Left lobe of liver (tissue), 2 donors: ENCODE measurements at regions not wholly inside any gene's neighbourhood (a gene's known extent, or its start where the extent isn't known, plus 50 kb on each side); places are given as distances from the start of the nearest gene placed in this dataset.
"Not testable (repeated sequence)": the region's sequence is repeated elsewhere in the genome, so short reads cannot be mapped to it uniquely, and the experiment has no call there.

ENCODE experiments used
- ATAC-seq: fragments of 200-7000 bp; cut with Tn5 transposase; one replicate; pipeline ENCODE4 v1.9.1; 2020; ENCODE audit warnings: mild to moderate bottlenecking, moderate library complexity
- DNase-seq: peaks from one replicate; pipeline ENCODE4 v3.0.0-alpha.2; 2020; ENCODE audit warnings: low spot score
- donor health status: DM: no; HTN: no; CAD: no; lungs with moderate emphysema.
- donor health status: DM: no; HTN: yes; CAD: no.

DNA sequence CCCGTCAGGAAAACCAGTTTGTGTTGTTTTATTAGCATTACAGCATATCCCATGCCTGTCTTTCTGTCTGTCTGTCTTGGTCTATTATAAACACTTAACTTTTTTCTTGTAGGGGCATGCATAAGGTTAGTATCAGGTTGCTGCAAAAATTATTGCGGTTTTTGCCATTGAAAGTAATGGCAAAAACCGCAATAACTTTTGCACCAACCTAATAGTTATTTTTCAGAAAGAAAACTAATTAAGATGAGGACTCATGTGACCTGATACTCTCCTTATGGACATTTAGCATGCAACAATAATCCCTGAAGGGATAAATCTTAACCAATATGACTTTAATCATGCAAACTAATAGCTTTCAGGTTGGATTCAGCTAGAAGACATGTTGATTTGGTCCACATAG is 326.7 kb upstream of the SUCLG2 start:
- ATAC-seq: no peak
- no peak for DNase-seq

DNA sequence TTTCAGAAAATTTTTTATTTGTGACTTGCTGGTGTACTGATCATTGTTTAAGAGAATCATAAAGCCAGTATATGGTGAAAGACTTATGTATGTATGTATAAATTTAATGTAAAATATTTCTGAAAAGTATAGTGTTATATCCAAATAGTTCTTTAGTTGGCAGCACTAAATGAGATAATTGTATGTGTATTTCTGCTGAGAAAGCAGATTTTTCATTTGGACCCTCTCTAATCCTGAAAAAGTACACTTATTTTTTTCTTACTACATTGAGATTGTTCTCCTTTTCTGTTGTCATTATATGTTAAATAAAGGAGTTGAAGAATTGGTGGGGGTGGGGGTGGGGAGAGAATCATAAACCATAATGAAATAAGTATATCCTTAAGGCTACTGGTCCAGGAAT is 324.9 kb upstream of the SUCLG2 start:
- DNase-seq (no peak), ATAC-seq (no peak)

DNA sequence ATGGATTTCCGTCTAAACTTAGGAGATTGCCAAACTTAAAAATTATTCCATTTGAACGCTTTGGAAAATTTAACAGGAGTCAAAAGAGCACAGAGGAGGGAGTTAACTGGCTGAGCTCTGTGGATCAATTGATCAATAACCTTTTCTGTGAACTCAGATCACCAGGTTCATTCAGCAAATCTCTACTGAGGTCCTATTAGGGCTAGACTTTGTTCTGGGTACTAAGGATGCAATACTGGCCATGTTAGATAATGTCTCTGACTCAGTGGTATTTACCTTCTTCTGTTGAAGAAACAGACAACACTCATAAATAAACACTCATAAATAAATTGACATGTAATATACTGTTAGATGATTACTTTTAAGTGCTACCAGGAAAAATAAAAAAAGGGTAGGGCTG is 323.4 kb upstream of the SUCLG2 start:
- ATAC-seq (no peak), DNase-seq (no peak)

DNA sequence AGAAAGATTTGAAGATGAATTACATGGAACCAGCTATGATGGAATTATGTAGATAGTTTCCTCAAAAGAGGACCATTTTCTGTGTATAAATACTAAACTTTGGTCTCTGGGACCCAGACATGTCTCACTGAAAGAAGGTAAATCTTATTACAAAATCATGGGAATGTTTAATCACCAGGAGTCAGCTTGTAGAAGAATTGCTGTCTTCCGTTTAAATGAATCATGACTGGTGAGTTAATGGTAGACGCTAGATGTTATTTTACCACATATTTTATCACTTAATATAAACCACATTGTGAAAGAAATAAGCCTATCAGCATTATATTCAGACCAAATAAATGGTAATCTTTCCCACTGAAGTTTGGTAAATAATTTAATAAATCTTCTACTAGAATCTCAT is 322.3 kb upstream of the SUCLG2 start:
- ATAC-seq (no peak), DNase-seq (no peak)

DNA sequence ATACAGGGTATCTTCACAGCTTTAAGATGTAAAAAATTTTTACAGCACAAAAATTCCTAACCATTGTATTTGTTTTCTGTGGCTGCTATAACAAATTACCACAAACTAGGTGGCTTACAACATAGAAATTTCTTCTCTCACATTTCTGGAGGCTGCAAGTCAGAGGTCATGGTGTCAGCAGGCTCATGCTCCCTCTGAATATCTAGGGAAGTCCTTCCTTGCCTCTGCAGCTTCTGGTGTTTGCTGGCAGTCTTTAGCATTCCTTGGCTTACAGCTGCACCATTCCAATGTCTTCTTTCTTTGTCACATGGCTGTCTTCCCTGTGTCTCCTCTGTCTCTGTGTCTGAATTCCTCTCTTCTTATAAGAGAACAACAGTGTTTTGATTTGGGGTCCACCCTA is 310.2 kb upstream of the SUCLG2 start:
- ATAC-seq (no peak), DNase-seq (no peak)

GRCh38 chr3:67957268-67957667 is 302.9 kb upstream of the SUCLG2 start:
- DNase-seq (no peak), ATAC-seq (no peak)

DNA sequence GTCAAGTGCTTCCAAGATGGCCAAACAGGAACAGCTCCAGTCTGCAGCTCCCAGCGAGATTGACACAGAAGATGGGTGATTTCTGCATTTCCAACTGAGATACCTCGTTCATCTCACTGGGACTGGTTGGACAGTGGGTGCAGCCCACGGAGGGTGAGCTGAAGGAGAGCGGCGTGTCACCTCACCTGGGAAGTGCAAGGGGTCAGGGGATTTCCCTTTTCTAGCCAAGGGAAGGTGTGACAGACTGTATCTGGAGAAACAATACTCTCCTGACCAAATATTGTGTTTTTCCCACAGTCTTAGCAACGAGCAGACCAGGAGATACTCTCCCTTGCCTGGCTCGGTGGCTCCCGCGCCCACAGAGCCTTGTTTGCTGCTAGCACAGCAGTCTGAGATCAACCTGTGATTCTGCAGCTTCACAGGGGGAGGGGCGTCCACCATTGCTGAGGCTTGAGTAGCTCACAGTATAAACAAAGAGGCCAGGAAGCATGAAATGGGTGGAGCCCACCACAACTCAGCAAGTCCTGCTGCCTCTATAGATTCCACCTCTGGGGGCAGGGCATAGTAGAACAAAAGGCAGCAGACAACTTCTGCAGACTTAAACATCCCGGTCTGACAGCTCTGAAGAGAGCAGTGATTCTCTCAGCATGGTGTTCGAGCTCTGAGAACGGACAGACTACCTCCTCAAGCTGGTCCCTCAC is 293.5 kb upstream of the SUCLG2 start:
- DNase-seq: no peak
- ATAC-seq: no peak

GRCh38 chr3:67946436-67946835 is 292.0 kb upstream of the SUCLG2 start:
- DNase-seq (no peak), ATAC-seq (no peak)

DNA sequence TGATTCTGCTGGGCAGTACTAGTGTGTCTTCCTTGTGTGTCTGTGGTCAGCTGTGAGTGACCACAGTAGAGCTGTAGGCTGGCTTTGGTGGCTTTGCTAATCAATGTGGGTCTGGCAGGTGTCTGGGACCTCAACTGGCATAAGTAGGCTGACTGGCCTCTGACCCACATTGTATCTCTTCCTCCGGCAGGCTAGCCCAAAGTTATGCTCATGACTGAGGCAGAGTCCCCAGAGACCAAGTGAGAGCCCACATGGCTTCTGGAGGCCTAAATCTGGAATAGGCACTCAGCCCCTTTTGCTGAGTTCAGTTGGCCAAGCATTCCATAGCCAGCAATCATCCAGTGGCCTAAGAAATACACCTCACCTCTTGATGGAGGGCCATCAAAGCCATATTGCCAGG is 289.1 kb upstream of the SUCLG2 start:
- DNase-seq: no peak
- no peak for ATAC-seq

GRCh38 chr3:67941433-67942030 is 287.1 kb upstream of the SUCLG2 start:
- DNase-seq (no peak), ATAC-seq (no peak)

GRCh38 chr3:67940210-67940952 is 286.0 kb upstream of the SUCLG2 start:
- ATAC-seq (peak; percentile 90), DNase-seq (peak; percentile 75)

GRCh38 chr3:67937498-67938118 is 283.2 kb upstream of the SUCLG2 start:
- peak; percentile 51 for DNase-seq
- peak; percentile 86 for ATAC-seq

DNA sequence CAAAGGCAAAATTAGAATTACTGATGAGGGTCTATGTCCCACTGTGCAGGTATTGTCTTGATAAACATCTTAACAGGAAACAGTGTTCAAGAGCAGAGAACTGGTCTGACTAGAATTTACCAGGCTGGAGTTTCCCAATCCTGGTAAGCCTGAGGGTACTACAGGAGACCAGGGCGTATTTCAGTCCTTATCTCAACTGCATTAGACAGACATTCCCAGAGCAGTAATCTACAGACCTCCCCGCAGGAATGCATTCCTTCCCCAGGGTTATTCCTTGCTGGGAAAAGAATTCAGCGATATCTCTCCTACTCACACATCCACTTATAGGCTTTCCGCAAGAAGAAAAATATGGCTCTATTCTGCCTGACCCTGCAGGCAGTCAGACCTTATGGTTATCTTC is 276.0 kb upstream of the SUCLG2 start:
- not testable (repeated sequence) for ATAC-seq, DNase-seq

- DNase-seq: no peak
- ATAC-seq: peak; percentile 42
Measured at GRCh38 chr3:67923796-67924195, 269.4 kb upstream of the SUCLG2 start.

- no peak for DNase-seq
- ATAC-seq: no peak
Measured at GRCh38 chr3:67920969-67921368, 266.6 kb upstream of the SUCLG2 start.

DNA sequence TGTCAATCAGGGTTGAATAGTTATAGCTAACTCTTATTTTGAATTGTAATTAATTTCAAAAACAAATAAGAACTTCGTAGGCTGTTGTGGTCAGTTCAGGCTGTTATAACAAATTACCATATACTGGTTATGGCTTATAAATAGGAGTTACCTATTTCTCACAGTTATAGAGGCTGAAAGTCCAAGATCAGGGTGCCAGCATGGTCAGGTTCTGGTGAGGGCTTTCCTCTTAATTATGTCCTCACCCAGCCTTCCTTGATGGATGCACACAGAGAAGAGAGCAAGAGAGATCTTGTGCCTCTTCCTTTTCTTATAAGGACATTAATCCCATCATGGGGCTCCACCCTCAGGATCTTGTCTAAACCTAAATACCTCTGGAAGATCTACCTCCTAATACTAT is 265.9 kb upstream of the SUCLG2 start:
- no peak for ATAC-seq
- DNase-seq: no peak

- ATAC-seq (no peak), DNase-seq (no peak)
Measured at GRCh38 chr3:67916353-67916752, 261.9 kb upstream of the SUCLG2 start.

- no peak for DNase-seq
- no peak for ATAC-seq
Measured at GRCh38 chr3:67907735-67908134, 253.3 kb upstream of the SUCLG2 start.

DNA sequence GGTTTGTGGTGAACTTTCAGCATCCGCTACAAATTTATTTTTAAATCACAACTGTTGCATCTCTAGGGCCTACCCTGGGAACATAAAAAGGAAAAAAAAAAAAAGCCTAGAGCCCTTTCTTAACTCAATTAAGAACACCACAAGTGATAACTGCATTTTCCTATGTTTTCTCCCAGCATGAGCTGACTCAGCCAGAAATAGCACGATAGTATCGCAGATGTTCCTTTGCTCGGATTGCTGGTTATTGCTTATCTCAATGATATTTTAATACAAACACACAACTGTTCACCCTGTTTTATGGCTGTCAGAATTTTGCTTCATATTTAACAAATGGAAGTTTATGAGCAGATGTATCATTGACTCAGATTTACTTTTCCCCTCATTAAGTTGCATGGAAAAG is 251.8 kb upstream of the SUCLG2 start:
- ATAC-seq: no peak
- DNase-seq: no peak

- DNase-seq: no peak
- ATAC-seq: peak; percentile 62
Measured at GRCh38 chr3:67901681-67902080, 247.3 kb upstream of the SUCLG2 start.

DNA sequence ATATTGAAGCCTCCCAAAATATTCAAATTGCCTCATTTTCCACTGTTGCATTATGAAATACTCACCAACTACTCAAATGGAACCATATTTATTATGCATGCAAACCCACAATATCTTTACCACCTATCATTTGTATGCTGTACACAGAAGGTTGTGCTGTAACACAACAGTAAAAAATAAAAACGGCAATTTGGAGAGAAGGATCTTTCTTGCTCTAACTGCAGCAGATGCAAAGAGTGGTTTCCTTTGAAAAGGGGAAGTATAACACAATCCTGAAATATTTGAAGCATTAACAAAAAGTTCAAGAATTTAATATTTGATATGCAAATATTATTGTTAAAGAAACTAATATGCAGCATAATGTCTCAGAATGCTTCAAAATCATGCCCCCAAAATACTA is 244.5 kb upstream of the SUCLG2 start:
- no peak for DNase-seq
- ATAC-seq: no peak
